ENCODE measurements at regions not wholly inside any gene's neighbourhood (a gene's known extent, or its start where the extent isn't known, plus 50 kb on each side); places are given as distances from the start of the nearest gene placed in this dataset.

DNA sequence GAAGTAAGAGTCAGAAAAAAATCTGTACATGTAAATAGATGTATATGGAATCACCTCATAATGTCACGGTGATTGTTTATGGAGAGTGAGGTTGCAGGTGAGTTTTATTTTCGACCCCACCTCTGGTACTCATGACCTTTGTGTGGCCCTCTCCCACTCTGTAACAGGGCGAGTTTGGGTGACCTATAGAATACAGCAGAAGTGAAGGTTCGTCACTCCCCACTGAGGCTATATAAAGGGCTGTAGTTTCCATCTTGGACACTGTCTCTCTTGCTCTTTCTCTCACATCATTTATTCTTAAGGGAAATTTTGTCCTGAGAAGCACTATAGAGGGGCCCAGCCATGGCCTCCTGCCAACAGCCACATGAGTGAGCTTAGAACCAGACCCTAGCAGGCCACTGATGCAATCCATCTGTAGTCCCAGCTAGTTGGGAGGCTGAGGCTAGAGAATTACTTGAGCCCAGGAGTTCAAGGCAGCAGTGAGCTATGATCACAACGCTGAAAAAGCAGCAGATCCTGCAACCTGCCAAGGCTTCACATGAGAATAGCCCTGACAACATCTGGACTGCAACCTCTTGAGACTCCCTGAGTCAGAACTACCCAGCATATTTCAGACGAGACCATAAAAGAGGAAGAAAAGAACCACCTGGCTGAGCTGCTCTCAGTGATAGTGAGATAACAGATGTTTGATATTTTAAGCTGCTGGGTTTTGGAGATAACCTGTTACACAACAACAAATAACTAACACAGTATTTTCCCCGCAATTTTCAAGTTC lies 74.3 kb upstream of the SLC1A4 start:
- peak overlapping the region in 1 of 2 donors; percentile 11 for H3K27ac ChIP-seq
- H3K9me3 ChIP-seq = no peaks in the 10 kb centered on the region
- H3K27me3 ChIP-seq = no peaks in the 10 kb centered on the region
- peak in 4 of 5 donors; percentile 39 to 55 (median 50) for DNase-seq
- H3K4me3 ChIP-seq = no peak overlapping the region
- H3K36me3 ChIP-seq = no peaks in the 10 kb centered on the region
- 47 to 54% (median 53%) methylated on average over 7 of the region's 7 CpGs for WGBS, 3 donors
- intact Hi-C loops (cut with DNase I) = loop anchor here in 3 of 4 donors (5.0 to 10.0 kb wide), 3 partner anchors 122 to 660 kb away; no protein-coding TSS in a partner anchor
- TF ChIP-seq POLR2A (IDR thresholded peaks at IDR 0.05) = no peak
- TF ChIP-seq, protein P1, sequence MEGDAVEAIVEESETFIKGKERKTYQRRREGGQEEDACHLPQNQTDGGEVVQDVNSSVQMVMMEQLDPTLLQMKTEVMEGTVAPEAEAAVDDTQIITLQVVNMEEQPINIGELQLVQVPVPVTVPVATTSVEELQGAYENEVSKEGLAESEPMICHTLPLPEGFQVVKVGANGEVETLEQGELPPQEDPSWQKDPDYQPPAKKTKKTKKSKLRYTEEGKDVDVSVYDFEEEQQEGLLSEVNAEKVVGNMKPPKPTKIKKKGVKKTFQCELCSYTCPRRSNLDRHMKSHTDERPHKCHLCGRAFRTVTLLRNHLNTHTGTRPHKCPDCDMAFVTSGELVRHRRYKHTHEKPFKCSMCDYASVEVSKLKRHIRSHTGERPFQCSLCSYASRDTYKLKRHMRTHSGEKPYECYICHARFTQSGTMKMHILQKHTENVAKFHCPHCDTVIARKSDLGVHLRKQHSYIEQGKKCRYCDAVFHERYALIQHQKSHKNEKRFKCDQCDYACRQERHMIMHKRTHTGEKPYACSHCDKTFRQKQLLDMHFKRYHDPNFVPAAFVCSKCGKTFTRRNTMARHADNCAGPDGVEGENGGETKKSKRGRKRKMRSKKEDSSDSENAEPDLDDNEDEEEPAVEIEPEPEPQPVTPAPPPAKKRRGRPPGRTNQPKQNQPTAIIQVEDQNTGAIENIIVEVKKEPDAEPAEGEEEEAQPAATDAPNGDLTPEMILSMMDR (IDR thresholded peaks at IDR 0.05) = no peak
- no peak for TF ChIP-seq EP300 (IDR thresholded peaks at IDR 0.05)
- no peaks in the 10 kb centered on the region for H3K4me1 ChIP-seq (ENCODE audit: insufficient read depth)

- no peak for DNase-seq
- H3K9me3 ChIP-seq = no peaks in the 10 kb centered on the region
- H3K4me1 ChIP-seq (ENCODE audit: insufficient read depth) = no peaks in the 10 kb centered on the region
- 6 to 12% (median 10%) methylated on average over 3 of the region's 3 CpGs for WGBS, 3 donors
- intact Hi-C loops (cut with DNase I) = loop anchor here in 3 of 4 donors (5.0 to 10.0 kb wide), 3 partner anchors 122 to 659 kb away; no protein-coding TSS in a partner anchor
- H3K4me3 ChIP-seq = no peak overlapping the region
- no peaks in the 10 kb centered on the region for H3K36me3 ChIP-seq
- TF ChIP-seq, protein P1 (IDR thresholded peaks at IDR 0.05) = no peak
- TF ChIP-seq POLR2A (IDR thresholded peaks at IDR 0.05) = no peak
- TF ChIP-seq EP300 (IDR thresholded peaks at IDR 0.05) = no peak
- H3K27ac ChIP-seq = no peak overlapping the region
- H3K27me3 ChIP-seq = no peaks in the 10 kb centered on the region
These were observed 73.7 kb upstream of the SLC1A4 start for GRCh38 chr2:64915510-64915900.

GRCh38 chr2:64918220-64918886 lies 70.8 kb upstream of the SLC1A4 start:
- DNase-seq = no peak
- no peak for TF ChIP-seq EP300 (IDR thresholded peaks at IDR 0.05)
- no peak for TF ChIP-seq POLR2A (IDR thresholded peaks at IDR 0.05)
- TF ChIP-seq, protein P1 (IDR thresholded peaks at IDR 0.05) = no peak
- Histone ChIP-seq H3K27me3 (no peaks in the 10 kb centered on the region), H3K36me3 (no peaks in the 10 kb centered on the region), H3K4me3 (peak overlapping the region; percentile 33), H3K27ac (no peak overlapping the region), H3K4me1 (ENCODE audit: insufficient read depth) (no peaks in the 10 kb centered on the region), H3K9me3 (no peaks in the 10 kb centered on the region)
- intact Hi-C loops (cut with DNase I) = loop anchor here in 3 of 4 donors (2.0 to 10.0 kb wide), 4 partner anchors 119 to 656 kb away; no protein-coding TSS in a partner anchor
- 68 to 77% (median 69%) methylated on average over 8 of the region's 8 CpGs for WGBS, 3 donors

DNA sequence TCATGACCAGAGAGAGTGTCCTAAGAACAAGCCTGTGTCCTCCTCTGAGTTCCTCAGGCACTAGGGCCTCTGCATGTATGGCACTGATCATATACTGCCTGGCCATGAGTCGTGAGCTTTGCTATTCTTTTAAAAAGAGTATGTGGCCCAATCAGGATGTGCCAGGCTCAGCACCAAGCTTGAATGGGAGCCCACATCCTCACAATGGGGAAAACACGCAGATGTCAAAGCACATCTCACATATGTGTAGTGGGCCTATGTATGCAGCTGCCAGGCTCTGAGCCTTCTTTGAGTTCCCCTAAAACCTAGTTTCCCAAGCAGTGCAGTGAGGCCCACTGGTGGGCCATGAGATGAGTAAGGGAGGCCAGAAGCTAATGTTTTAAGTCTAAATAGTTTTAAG lies 69.9 kb upstream of the SLC1A4 start:
- Histone ChIP-seq H3K4me3 (no peak overlapping the region), H3K36me3 (no peaks in the 10 kb centered on the region), H3K27ac (no peak overlapping the region), H3K4me1 (ENCODE audit: insufficient read depth) (no peaks in the 10 kb centered on the region), H3K27me3 (no peaks in the 10 kb centered on the region), H3K9me3 (no peaks in the 10 kb centered on the region)
- TF ChIP-seq POLR2A (IDR thresholded peaks at IDR 0.05) (no peak), EP300 (IDR thresholded peaks at IDR 0.05) (no peak)
- TF ChIP-seq, protein P1 (IDR thresholded peaks at IDR 0.05) = no peak
- DNase-seq = no peak
- intact Hi-C loops (cut with DNase I) = loop anchor here in 3 of 4 donors (2.0 to 10.0 kb wide), 4 partner anchors 118 to 656 kb away; no protein-coding TSS in a partner anchor
- WGBS, 3 donors = 90 to 97% (median 93%) methylated on average over 2 of the region's 2 CpGs
